Coronary artery (tissue), 2 donors: ENCODE measurements at regions not wholly inside any gene's neighbourhood (a gene's known extent, or its start where the extent isn't known, plus 50 kb on each side); places are given as distances from the start of the nearest gene placed in this dataset.

ENCODE experiments used
- DNase-seq: peaks from one replicate; pipeline ENCODE4 v3.0.0-alpha.2; 2017; ENCODE audit warnings: low spot score
- H3K27ac ChIP-seq, 2 donors: fragments of 200-600 bp; sonication (generic); one replicate each; pipeline ENCODE4 v1.5.1; 2016 to 2019
- H3K4me3 ChIP-seq: fragments of 200-600 bp; sonication (generic); 2 replicates; pipeline ENCODE4 v1.5.1; 2016; ENCODE audit warnings: mild to moderate bottlenecking, moderate library complexity
- TF ChIP-seq, protein P1 (sequence below): fragments of 200-600 bp; sonication (generic); IDR thresholded peaks from one replicate; pipeline ENCODE4 v1.5.1; 2019; ENCODE audit warnings: antibody characterized with exemption

DNA sequence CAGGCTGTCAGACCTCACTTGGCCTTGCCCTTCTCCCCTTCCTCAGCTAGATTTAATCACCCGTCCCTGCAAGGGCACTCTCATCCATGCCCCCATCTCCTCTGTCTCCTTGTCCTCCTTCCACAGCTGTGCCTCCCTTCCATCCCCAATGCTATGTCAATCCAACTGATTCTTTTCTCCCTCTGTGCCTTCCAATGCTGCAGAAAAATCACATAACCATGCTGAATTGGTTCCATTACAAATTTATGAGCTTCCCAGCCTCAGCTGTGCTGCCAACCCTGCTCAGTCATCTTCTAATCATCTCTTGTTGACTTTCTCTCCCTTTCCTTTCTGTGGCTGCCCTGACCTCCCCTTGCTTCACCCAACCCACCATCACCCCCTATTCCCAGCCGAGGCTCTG, 56.3 kb upstream of the PIRT start:
- H3K27ac ChIP-seq = no peak overlapping the region
- DNase-seq = no peak
- no peak overlapping the region for H3K4me3 ChIP-seq
- TF ChIP-seq, protein P1, sequence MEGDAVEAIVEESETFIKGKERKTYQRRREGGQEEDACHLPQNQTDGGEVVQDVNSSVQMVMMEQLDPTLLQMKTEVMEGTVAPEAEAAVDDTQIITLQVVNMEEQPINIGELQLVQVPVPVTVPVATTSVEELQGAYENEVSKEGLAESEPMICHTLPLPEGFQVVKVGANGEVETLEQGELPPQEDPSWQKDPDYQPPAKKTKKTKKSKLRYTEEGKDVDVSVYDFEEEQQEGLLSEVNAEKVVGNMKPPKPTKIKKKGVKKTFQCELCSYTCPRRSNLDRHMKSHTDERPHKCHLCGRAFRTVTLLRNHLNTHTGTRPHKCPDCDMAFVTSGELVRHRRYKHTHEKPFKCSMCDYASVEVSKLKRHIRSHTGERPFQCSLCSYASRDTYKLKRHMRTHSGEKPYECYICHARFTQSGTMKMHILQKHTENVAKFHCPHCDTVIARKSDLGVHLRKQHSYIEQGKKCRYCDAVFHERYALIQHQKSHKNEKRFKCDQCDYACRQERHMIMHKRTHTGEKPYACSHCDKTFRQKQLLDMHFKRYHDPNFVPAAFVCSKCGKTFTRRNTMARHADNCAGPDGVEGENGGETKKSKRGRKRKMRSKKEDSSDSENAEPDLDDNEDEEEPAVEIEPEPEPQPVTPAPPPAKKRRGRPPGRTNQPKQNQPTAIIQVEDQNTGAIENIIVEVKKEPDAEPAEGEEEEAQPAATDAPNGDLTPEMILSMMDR = no peak

DNA sequence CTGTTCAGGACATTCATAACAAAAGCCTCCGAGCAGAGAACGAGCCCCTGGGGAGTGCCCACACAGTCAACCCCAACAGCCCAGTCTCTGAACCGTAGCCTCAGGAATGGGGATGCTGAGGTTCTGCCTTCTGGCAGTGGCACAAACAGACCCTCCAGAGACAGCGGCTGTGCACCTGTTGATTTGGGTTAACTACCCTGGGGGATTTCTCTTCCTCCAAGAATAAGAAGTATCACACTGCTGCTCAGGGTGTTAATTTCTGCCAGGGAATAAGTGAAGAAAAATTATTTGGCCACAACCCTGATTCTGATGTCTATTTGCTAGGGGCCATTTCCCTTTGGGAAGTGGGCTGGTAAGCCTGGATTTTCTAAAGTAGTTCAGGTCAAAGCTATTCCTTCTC, 51.0 kb upstream of the PIRT start:
- TF ChIP-seq, protein P1 = no peak
- Histone ChIP-seq H3K4me3 (no peak overlapping the region), H3K27ac (no peak overlapping the region)
- DNase-seq = no peak
